Esophagus (tissue), 2 donors: ENCODE measurements at regions not wholly inside any gene's neighbourhood (a gene's known extent, or its start where the extent isn't known, plus 50 kb on each side); places are given as distances from the start of the nearest gene placed in this dataset.

ENCODE experiments used
- H3K27ac ChIP-seq, 2 donors: one replicate each; pipeline ENCODE4 v1.5.1; 2013; ENCODE audit warnings: low read depth in 2 of 2, mild to moderate bottlenecking in 2 of 2, inconsistent platforms in 1 of 2, low read length in 1 of 2, moderate library complexity in 1 of 2
- H3K27me3 ChIP-seq, 2 donors: one replicate each; pipeline ENCODE4 v1.6.1; 2013; ENCODE audit warnings: low read length in 2 of 2, control low read depth in 1 of 2, mild to moderate bottlenecking in 1 of 2; ENCODE audit not compliant: insufficient read depth in 2 of 2, control insufficient read depth in 1 of 2
- H3K36me3 ChIP-seq, 2 donors: one replicate each; pipeline ENCODE4 v1.6.1; 2013; ENCODE audit warnings: low read length in 1 of 2; ENCODE audit not compliant: control insufficient read depth in 2 of 2, insufficient read depth in 2 of 2
- H3K4me1 ChIP-seq, 2 donors: one replicate each; pipeline ENCODE4 v1.6.1; 2013; ENCODE audit warnings: low read length in 1 of 2; ENCODE audit not compliant: control insufficient read depth in 2 of 2, insufficient read depth in 2 of 2
- H3K4me3 ChIP-seq, 2 donors: one replicate each; pipeline ENCODE4 v1.5.1; 2013; ENCODE audit warnings: low read length in 2 of 2, mild to moderate bottlenecking in 2 of 2, low read depth in 1 of 2, moderate library complexity in 1 of 2
- H3K9me3 ChIP-seq, 2 donors: one replicate each; pipeline ENCODE4 v1.6.1; 2013; ENCODE audit warnings: mild to moderate bottlenecking in 2 of 2, low read depth in 1 of 2, low read length in 1 of 2, moderate library complexity in 1 of 2; ENCODE audit not compliant: control insufficient read depth in 2 of 2, insufficient read depth in 1 of 2
- WGBS, 2 donors: extraction: QIAGEN DNeasy Blood & Tissue Kit; methylation state at CpG; one replicate each; pipeline ENCODE4 v1.1.7; 2013; 5-methylcytosine and 5-hydroxymethylcytosine counted together
- donor health status: healthy with polysubstance abuse.
- donor health status: Bipolar disorder and iron deficiency.

GRCh38 chr3:152047465-152047864 is 174.0 kb downstream of the SUCNR1 start:
- Histone ChIP-seq H3K27me3 (no peaks in the 10 kb centered on the region), H3K4me3 (no peak overlapping the region), H3K4me1 (no peaks in the 10 kb centered on the region), H3K9me3 (no peaks in the 10 kb centered on the region), H3K36me3 (no peaks in the 10 kb centered on the region), H3K27ac (no peak overlapping the region)

- H3K27me3 ChIP-seq = no peaks in the 10 kb centered on the region
- no peak overlapping the region for H3K27ac ChIP-seq
- H3K36me3 ChIP-seq = no peaks in the 10 kb centered on the region
- H3K9me3 ChIP-seq = no peaks in the 10 kb centered on the region
- no peak overlapping the region for H3K4me3 ChIP-seq
- H3K4me1 ChIP-seq = no peaks in the 10 kb centered on the region
- 70 to 73% methylated on average over 1 of the region's 1 CpG for WGBS, 2 donors
These were observed 175.4 kb downstream of the SUCNR1 start for GRCh38 chr3:152048831-152049230.

GRCh38 chr3:152050903-152051302 is 177.5 kb downstream of the SUCNR1 start:
- WGBS, 2 donors = 82 to 83% methylated on average over 1 of the region's 1 CpG
- Histone ChIP-seq H3K4me3 (no peak overlapping the region), H3K27me3 (no peaks in the 10 kb centered on the region), H3K36me3 (no peaks in the 10 kb centered on the region), H3K4me1 (no peaks in the 10 kb centered on the region), H3K9me3 (no peaks in the 10 kb centered on the region), H3K27ac (no peak overlapping the region)

DNA sequence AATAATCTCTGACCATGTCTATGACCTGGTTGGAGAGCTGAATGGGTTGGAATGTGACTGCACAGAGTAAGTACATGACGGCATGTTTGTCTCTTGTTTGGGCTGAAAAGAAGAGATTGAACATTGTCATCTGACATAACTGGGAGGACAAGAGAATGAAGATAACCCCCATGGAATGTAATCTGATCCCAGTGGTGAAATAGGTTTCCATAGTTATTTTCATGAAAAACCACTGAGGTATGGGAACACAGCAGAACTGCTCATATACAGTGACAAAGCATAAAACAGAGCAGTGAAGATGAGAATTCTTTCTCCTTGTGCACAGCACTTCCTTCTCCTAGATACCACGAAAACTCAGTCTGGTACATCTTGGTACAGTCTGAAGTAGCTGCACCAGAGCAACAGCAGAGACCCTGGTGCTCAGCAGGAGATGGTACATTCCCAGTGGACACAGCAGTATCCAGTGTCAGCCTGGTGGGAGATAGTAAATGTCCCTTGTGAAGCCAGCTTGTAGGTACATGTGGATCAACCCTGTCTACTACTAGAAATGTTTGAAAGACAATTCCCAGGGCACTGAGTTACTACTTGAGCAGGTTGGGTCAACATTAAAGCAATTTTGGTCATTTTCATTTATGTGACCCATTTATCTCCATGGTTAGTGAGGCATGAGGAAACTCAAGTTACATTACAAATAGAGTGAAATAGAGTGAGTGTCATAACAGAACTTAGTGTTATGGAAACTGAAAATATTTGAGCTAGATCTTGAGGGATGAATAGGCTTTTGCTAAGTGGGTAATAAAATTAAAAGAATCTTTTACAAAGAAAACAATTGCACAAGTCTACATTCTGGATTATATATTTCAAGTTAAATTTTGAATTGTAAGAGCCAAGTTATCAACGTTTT is 178.3 kb downstream of the SUCNR1 start:
- H3K27ac ChIP-seq = no peak overlapping the region
- WGBS, 2 donors = 67 to 72% methylated on average over 3 of the region's 3 CpGs
- no peak overlapping the region for H3K4me3 ChIP-seq
- no peaks in the 10 kb centered on the region for H3K9me3 ChIP-seq
- H3K36me3 ChIP-seq = no peaks in the 10 kb centered on the region
- no peaks in the 10 kb centered on the region for H3K4me1 ChIP-seq
- no peaks in the 10 kb centered on the region for H3K27me3 ChIP-seq

DNA sequence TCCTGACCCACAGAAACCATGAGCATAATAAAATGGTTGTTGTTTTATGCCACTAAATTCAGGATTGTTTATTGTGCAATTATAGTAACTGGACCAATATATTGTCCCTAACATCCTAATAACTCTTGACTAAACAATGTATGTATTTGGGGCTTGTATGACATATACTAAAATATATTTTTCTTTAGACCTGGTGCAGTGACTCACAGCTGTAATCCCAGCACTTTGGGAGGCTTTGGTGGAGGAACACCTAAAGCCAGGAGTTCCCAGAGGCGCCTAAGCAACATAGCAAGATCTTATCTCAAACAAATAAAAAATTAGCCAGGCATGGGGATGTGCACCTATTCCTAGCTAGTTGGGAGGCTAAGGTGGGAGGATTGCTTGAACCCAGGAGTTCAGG is 180.4 kb downstream of the SUCNR1 start:
- WGBS, 2 donors = 92 to 100% methylated on average over 1 of the region's 1 CpG
- no peak overlapping the region for H3K4me3 ChIP-seq

DNA sequence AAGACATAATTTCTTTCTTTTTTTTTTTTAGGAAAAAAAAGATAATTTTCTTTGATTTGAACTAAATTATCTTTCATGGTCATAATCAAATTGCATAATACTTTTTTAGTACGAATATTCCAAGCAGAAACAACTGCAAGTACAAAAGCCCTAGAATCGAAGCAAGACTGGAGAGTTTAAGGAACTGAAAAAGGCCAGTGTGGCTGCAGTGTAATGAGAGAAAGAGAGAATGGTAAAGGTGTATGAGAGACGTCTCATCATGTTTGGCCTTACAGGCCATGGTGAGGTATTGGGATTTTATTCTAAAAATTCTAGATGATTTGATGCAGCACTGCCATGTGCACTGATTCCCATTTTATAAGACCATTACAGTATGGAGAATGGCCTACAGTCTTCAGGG is 180.9 kb downstream of the SUCNR1 start:
- no peak overlapping the region for H3K27ac ChIP-seq
- no peaks in the 10 kb centered on the region for H3K4me1 ChIP-seq
- no peaks in the 10 kb centered on the region for H3K36me3 ChIP-seq
- H3K9me3 ChIP-seq = no peaks in the 10 kb centered on the region
- no peaks in the 10 kb centered on the region for H3K27me3 ChIP-seq
- H3K4me3 ChIP-seq = no peak overlapping the region
- 92% methylated on average over 3 of the region's 3 CpGs for WGBS, 2 donors

More for the DNA sequence above, 180.4 kb downstream of the SUCNR1 start:
- Histone ChIP-seq H3K9me3 (no peaks in the 10 kb centered on the region), H3K27me3 (no peaks in the 10 kb centered on the region), H3K36me3 (no peaks in the 10 kb centered on the region), H3K27ac (no peak overlapping the region), H3K4me1 (no peaks in the 10 kb centered on the region)

- Histone ChIP-seq H3K9me3 (no peaks in the 10 kb centered on the region), H3K4me3 (no peak overlapping the region), H3K27ac (no peak overlapping the region), H3K36me3 (no peaks in the 10 kb centered on the region), H3K4me1 (no peaks in the 10 kb centered on the region), H3K27me3 (no peaks in the 10 kb centered on the region)
- 79 to 86% methylated on average over 3 of the region's 3 CpGs for WGBS, 2 donors
These were observed 182.6 kb downstream of the SUCNR1 start for GRCh38 chr3:152056073-152056472.

- H3K27ac ChIP-seq = no peak overlapping the region
- no peaks in the 10 kb centered on the region for H3K4me1 ChIP-seq
- no peaks in the 10 kb centered on the region for H3K9me3 ChIP-seq
- no peaks in the 10 kb centered on the region for H3K27me3 ChIP-seq
- H3K4me3 ChIP-seq = no peak overlapping the region
- H3K36me3 ChIP-seq = no peaks in the 10 kb centered on the region
These were observed 183.0 kb downstream of the SUCNR1 start for GRCh38 chr3:152056481-152056880.

DNA sequence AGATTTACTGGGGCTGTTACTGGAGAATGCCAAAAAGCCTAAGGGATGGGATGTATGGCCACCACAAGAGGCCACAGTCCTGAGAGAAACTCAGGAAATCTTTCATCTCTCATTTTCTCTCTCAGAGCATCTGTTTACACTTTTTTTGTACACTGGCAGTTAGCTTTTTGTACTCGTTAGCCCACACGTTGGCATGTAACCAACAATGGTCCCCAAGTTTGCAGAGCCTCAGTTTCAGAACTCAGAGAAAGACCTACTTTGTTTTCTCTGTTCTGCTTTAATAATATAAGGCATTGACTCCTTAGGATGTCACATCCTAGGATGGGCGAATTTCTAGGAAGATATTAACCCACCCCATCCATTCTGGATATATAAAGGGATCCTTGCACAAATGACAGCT is 183.5 kb downstream of the SUCNR1 start:
- H3K36me3 ChIP-seq = no peaks in the 10 kb centered on the region
- no peaks in the 10 kb centered on the region for H3K9me3 ChIP-seq
- H3K4me1 ChIP-seq = no peaks in the 10 kb centered on the region
- H3K27me3 ChIP-seq = no peaks in the 10 kb centered on the region
- WGBS, 2 donors = 71 to 73% methylated on average over 3 of the region's 3 CpGs
- H3K4me3 ChIP-seq = no peak overlapping the region
- no peak overlapping the region for H3K27ac ChIP-seq

DNA sequence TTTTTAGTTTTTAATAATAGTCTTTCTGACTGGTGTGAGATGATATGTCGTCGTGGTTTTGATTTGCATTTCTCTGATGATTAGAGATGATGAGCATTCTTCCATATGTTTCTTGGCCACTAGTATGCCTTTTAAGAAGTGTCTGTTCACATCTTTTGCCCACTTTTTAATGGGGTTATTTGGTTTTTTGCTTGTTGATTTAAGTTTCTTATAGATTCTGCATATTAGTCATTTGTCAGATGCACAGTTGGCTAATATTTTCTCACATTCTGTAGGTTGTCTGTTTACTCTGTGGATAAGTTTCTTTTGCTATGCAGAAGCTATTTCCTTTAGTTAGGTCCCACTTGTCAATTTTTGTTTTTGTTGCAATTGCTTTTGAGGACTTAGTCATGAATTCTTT is 185.4 kb downstream of the SUCNR1 start:
- Histone ChIP-seq H3K9me3 (no peaks in the 10 kb centered on the region), H3K36me3 (no peaks in the 10 kb centered on the region), H3K27ac (no peak overlapping the region), H3K27me3 (no peaks in the 10 kb centered on the region), H3K4me1 (no peaks in the 10 kb centered on the region), H3K4me3 (no peak overlapping the region)
- 84 to 86% methylated on average over 2 of the region's 2 CpGs for WGBS, 2 donors
